Choroid plexus epithelial cell (primary cell): ENCODE measurements at regions not wholly inside any gene's neighbourhood (a gene's known extent, or its start where the extent isn't known, plus 50 kb on each side); places are given as distances from the start of the nearest gene placed in this dataset.

Experiments used
- DNase-seq: peaks from one replicate; pipeline ENCODE4 v3.0.0-alpha.2; 2010; ENCODE audit warnings: low read depth
- H3K4me3 ChIP-seq: 2 replicates; pipeline ENCODE4 v1.5.1; 2011; ENCODE audit warnings: low read depth, mild to moderate bottlenecking, control low read depth, low read length, moderate library complexity
- CTCF ChIP-seq: conservative IDR thresholded peaks from 2 replicates; pipeline ENCODE4 v1.5.1; 2011; ENCODE audit warnings: low read depth, mild to moderate bottlenecking, control low read depth, inconsistent platforms, low read length, moderate library complexity

- DNase-seq = no peak
- H3K4me3 ChIP-seq = no peak overlapping the region
- no peak for TF ChIP-seq CTCF
These were observed 422.4 kb upstream of the CADM1 start for GRCh38 chr11:115926601-115927000.

- no peak for DNase-seq
- no peak overlapping the region for H3K4me3 ChIP-seq
- TF ChIP-seq CTCF = no peak
These were observed 421.9 kb upstream of the CADM1 start for GRCh38 chr11:115926138-115926537.

- DNase-seq = no peak
- H3K4me3 ChIP-seq = no peak overlapping the region
- TF ChIP-seq CTCF = no peak
These were observed 421.4 kb upstream of the CADM1 start for GRCh38 chr11:115925568-115926090.

- no peak for DNase-seq
- no peak for TF ChIP-seq CTCF
- H3K4me3 ChIP-seq = no peak overlapping the region
These were observed 420.7 kb upstream of the CADM1 start for GRCh38 chr11:115924744-115925567.

- TF ChIP-seq CTCF = no peak
- no peak overlapping the region for H3K4me3 ChIP-seq
- no peak for DNase-seq
These were observed 418.7 kb upstream of the CADM1 start for GRCh38 chr11:115922876-115923275.

- TF ChIP-seq CTCF = no peak
- no peak for DNase-seq
- H3K4me3 ChIP-seq = no peak overlapping the region
These were observed 417.8 kb upstream of the CADM1 start for GRCh38 chr11:115921986-115922385.

GRCh38 chr11:115921540-115921939 is 417.3 kb upstream of the CADM1 start:
- no peak for TF ChIP-seq CTCF
- no peak overlapping the region for H3K4me3 ChIP-seq
- no peak for DNase-seq
